SK-N-SH (cell line): ENCODE measurements at regions not wholly inside any gene's neighbourhood (a gene's known extent, or its start where the extent isn't known, plus 50 kb on each side); places are given as distances from the start of the nearest gene placed in this dataset.

Experiments
- CHD2 ChIP-seq: fragments of 150-350 bp; IDR thresholded peaks from 2 replicates; pipeline ENCODE4 v1.6.1; 2018; ENCODE audit warnings: low read length; ENCODE audit not compliant: partially characterized antibody
- CTCF ChIP-seq: fragments of 200-600 bp; sonication (generic); IDR thresholded peaks from 2 replicates; pipeline ENCODE4 v1.6.1; 2017; ENCODE audit warnings: antibody characterized with exemption, mild to moderate bottlenecking, moderate library complexity
- MAX ChIP-seq: IDR thresholded peaks from 2 replicates; pipeline ENCODE4 v1.4.0; 2012; ENCODE audit warnings: low read depth
- MXI1 ChIP-seq: IDR thresholded peaks from 2 replicates; pipeline ENCODE4 v1.6.1; 2012; ENCODE audit warnings: mild to moderate bottlenecking, low read depth, low read length, improper control_type of control experiment
- NFIC ChIP-seq: IDR thresholded peaks from 2 replicates; pipeline ENCODE4 v1.4.0; 2012; ENCODE audit warnings: borderline replicate concordance
- POLR2AphosphoS5 ChIP-seq: IDR thresholded peaks from 2 replicates; pipeline ENCODE4 v1.6.1; 2012; ENCODE audit warnings: low read depth, low read length
- RFX5 ChIP-seq: IDR thresholded peaks from 2 replicates; pipeline ENCODE4 v1.6.1; 2012; ENCODE audit warnings: mild to moderate bottlenecking, improper control_type of control experiment, low read length
- USF2 ChIP-seq: fragments of 150-350 bp; IDR thresholded peaks from 2 replicates; pipeline ENCODE4 v1.6.1; 2017; ENCODE audit warnings: antibody characterized with exemption, low read length, low read depth, borderline replicate concordance

GRCh38 chr5:155140646-155141045 lies 127.1 kb downstream of the KIF4B start:
- no peak for TF ChIP-seq MAX
- TF ChIP-seq NFIC = no peak
- TF ChIP-seq CHD2 = no peak
- no peak for TF ChIP-seq MXI1
- no peak for TF ChIP-seq USF2
- no peak for TF ChIP-seq POLR2AphosphoS5
- no peak for TF ChIP-seq CTCF
- TF ChIP-seq RFX5 = no peak
